H9 (cell line): ENCODE measurements at regions not wholly inside any gene's neighbourhood (a gene's known extent, or its start where the extent isn't known, plus 50 kb on each side); places are given as distances from the start of the nearest gene placed in this dataset.

Source experiments
- DNase-seq: peaks from one replicate; pipeline ENCODE4 v3.0.0-alpha.2; 2017
- H2AFZ ChIP-seq: one replicate; pipeline ENCODE4 v1.6.1; 2013; ENCODE audit warnings: mild to moderate bottlenecking, low read length, control low read depth, moderate library complexity
- H2AK5ac ChIP-seq: 2 replicates; pipeline ENCODE4 v1.6.1; 2013; ENCODE audit warnings: low read length, control low read depth, mixed read lengths; ENCODE audit not compliant: insufficient read length
- H2BK120ac ChIP-seq: one replicate; pipeline ENCODE4 v1.6.1; 2013; ENCODE audit warnings: low read depth, mild to moderate bottlenecking, low read length, control low read depth, inconsistent platforms; ENCODE audit not compliant: poor library complexity, severe bottlenecking
- H2BK12ac ChIP-seq: 2 replicates; pipeline ENCODE4 v1.6.1; 2013; ENCODE audit warnings: low read length, control low read depth, mixed read lengths, low read depth; ENCODE audit not compliant: insufficient read length
- H2BK15ac ChIP-seq: 2 replicates; pipeline ENCODE4 v1.6.1; 2013; ENCODE audit warnings: low read depth, low read length, control low read depth
- H2BK20ac ChIP-seq: one replicate; pipeline ENCODE4 v1.6.1; 2013; ENCODE audit warnings: low read depth, mild to moderate bottlenecking, low read length, control low read depth, inconsistent platforms; ENCODE audit not compliant: poor library complexity, severe bottlenecking
- H2BK5ac ChIP-seq: 2 replicates; pipeline ENCODE4 v1.6.1; 2013; ENCODE audit warnings: low read length, control low read depth, mixed read lengths; ENCODE audit not compliant: insufficient read length
- H3K14ac ChIP-seq: 2 replicates; pipeline ENCODE4 v1.6.1; 2013; ENCODE audit warnings: low read length, control low read depth; ENCODE audit not compliant: insufficient read depth
- H3K18ac ChIP-seq: 2 replicates; pipeline ENCODE4 v1.6.1; 2013; ENCODE audit warnings: low read depth, mild to moderate bottlenecking, mixed read lengths, low read length, control low read depth; ENCODE audit not compliant: insufficient read length
- H3K23ac ChIP-seq: 2 replicates; pipeline ENCODE4 v1.6.1; 2013; ENCODE audit warnings: low read length, control low read depth, mixed read lengths, low read depth; ENCODE audit not compliant: insufficient read length
- H3K23me2 ChIP-seq: 2 replicates; pipeline ENCODE4 v1.6.1; 2013; ENCODE audit warnings: low read depth, mild to moderate bottlenecking, mixed read lengths, low read length, control low read depth; ENCODE audit not compliant: insufficient read length, poor library complexity, severe bottlenecking
- H3K27ac ChIP-seq: 2 replicates; pipeline ENCODE4 v1.5.1; 2013; ENCODE audit warnings: low read length, control low read depth, mixed read lengths, low read depth; ENCODE audit not compliant: insufficient read length
- H3K27me3 ChIP-seq: 2 replicates; pipeline ENCODE4 v1.6.1; 2013; ENCODE audit warnings: low read length, control low read depth, inconsistent platforms; ENCODE audit not compliant: insufficient read depth
- H3K4ac ChIP-seq: 2 replicates; pipeline ENCODE4 v1.6.1; 2013; ENCODE audit warnings: low read depth, mild to moderate bottlenecking, control low read depth, inconsistent platforms, low read length, moderate library complexity
- H3K4me1 ChIP-seq: 2 replicates; pipeline ENCODE4 v1.6.1; 2013; ENCODE audit warnings: low read length, control low read depth, inconsistent platforms; ENCODE audit not compliant: insufficient read depth
- H3K4me2 ChIP-seq: 2 replicates; pipeline ENCODE4 v1.6.1; 2013; ENCODE audit warnings: low read length, control low read depth, mixed read lengths; ENCODE audit not compliant: insufficient read length, insufficient read depth
- H3K56ac ChIP-seq: 2 replicates; pipeline ENCODE4 v1.6.1; 2013; ENCODE audit warnings: low read depth, mild to moderate bottlenecking, mixed read lengths, low read length, control low read depth; ENCODE audit not compliant: insufficient read length
- H3K79me1 ChIP-seq: 2 replicates; pipeline ENCODE4 v1.6.1; 2013; ENCODE audit warnings: low read depth, mild to moderate bottlenecking, moderate library complexity, low read length, control low read depth, inconsistent platforms; ENCODE audit not compliant: insufficient read depth, poor library complexity, severe bottlenecking
- H3K79me2 ChIP-seq: 2 replicates; pipeline ENCODE4 v1.6.1; 2013; ENCODE audit warnings: low read length, control low read depth, inconsistent platforms; ENCODE audit not compliant: insufficient read depth
- H3K9ac ChIP-seq: 2 replicates; pipeline ENCODE4 v1.6.1; 2013; ENCODE audit warnings: low read length, control low read depth, mixed read lengths; ENCODE audit not compliant: insufficient read length; ENCODE audit errors: extremely low read depth
- H3K9me3 ChIP-seq: one replicate; pipeline ENCODE4 v1.6.1; 2013; ENCODE audit warnings: low read depth, low read length, inconsistent platforms; ENCODE audit not compliant: control insufficient read depth
- H3T11ph ChIP-seq: one replicate; pipeline ENCODE4 v1.6.1; 2013; ENCODE audit warnings: mild to moderate bottlenecking, low read length, control low read depth, inconsistent platforms
- H4K20me1 ChIP-seq: one replicate; pipeline ENCODE4 v1.6.1; 2013; ENCODE audit not compliant: control insufficient read depth, insufficient read length, insufficient read depth
- H4K5ac ChIP-seq: 2 replicates; pipeline ENCODE4 v1.6.1; 2013; ENCODE audit warnings: low read depth, mild to moderate bottlenecking, mixed read lengths, low read length, control low read depth; ENCODE audit not compliant: insufficient read length
- H4K8ac ChIP-seq: replicated peaks from 2 replicates; pipeline ENCODE4 v1.6.1; 2013; ENCODE audit warnings: low read length, control low read depth, mixed read lengths, low read depth; ENCODE audit not compliant: insufficient read length
- H4K91ac ChIP-seq: 2 replicates; pipeline ENCODE4 v1.6.1; 2013; ENCODE audit warnings: low read depth, mild to moderate bottlenecking, moderate library complexity, mixed read lengths, low read length, control low read depth; ENCODE audit not compliant: insufficient read length
- H3K27ac Mint-ChIP-seq, 3 experiments: 2 replicates in 2 of 3; 3 replicates in 1 of 3; pipeline ENCODE4 v1.8.0; 2020 to 2021; ENCODE audit warnings: mixed read lengths in 3 of 3, mild to moderate bottlenecking in 1 of 3, moderate library complexity in 1 of 3
- H3K27me3 Mint-ChIP-seq: 2 replicates; pipeline ENCODE4 v1.8.0; 2021; ENCODE audit warnings: low read depth, mild to moderate bottlenecking, moderate library complexity, mixed read lengths
- H3K36me3 Mint-ChIP-seq, 3 experiments: 2 replicates in 2 of 3; 3 replicates in 1 of 3; pipeline ENCODE4 v1.8.0; 2020 to 2021; ENCODE audit warnings: low read depth in 3 of 3, mixed read lengths in 3 of 3; ENCODE audit not compliant: insufficient read depth in 1 of 3
- H3K4me1 Mint-ChIP-seq, 2 experiments: 2 replicates each; pipeline ENCODE4 v1.8.0; 2020; ENCODE audit warnings: mixed read lengths in 2 of 2
- H3K4me3 Mint-ChIP-seq, 2 experiments: 2 replicates in 1 of 2; 3 replicates in 1 of 2; pipeline ENCODE4 v1.8.0; 2020 to 2021; ENCODE audit warnings: mild to moderate bottlenecking in 2 of 2, mixed read lengths in 2 of 2, moderate library complexity in 1 of 2
- H3K9me3 Mint-ChIP-seq, 2 experiments: 2 replicates in 1 of 2; 3 replicates in 1 of 2; pipeline ENCODE4 v1.8.0; 2020; ENCODE audit warnings: mild to moderate bottlenecking in 2 of 2, mixed read lengths in 2 of 2, moderate library complexity in 1 of 2
- WGBS: extraction: QIAGEN DNeasy Blood & Tissue Kit; methylation state at CpG from one replicate; pipeline ENCODE4 v1.1.7; 2013; ENCODE audit warnings: missing lambda C conversion rate, low lambda C conversion rate, mixed read lengths; ENCODE audit not compliant: insufficient read length; ENCODE audit errors: extremely low coverage; 5-methylcytosine and 5-hydroxymethylcytosine counted together
- TF ChIP-seq, protein P1 (sequence below): fragments of 200-600 bp; sonication (generic); conservative IDR thresholded peaks from 3 replicates; pipeline ENCODE4 v1.8.0; 2021; ENCODE audit warnings: antibody characterized with exemption, mild to moderate bottlenecking

DNA sequence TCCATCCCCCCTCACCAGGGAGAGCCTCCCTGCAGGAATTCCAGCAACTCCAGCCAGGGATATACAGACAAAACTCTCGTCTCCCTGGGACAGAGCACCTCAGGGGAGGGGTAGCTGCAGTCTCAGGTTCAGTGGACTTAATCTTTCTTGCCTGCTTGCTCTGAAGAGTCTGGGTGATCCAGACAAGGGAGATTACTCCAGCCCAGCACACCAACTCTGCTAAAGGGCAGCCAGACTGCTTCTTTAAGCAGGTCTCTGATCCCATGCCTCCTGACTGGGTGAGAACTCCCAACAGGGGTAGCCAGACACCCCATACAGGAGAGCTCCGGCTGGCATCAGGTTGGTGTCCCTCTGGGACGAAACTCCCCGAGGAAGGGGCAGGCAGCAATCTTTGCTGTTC is 888.7 kb downstream of the RAB28 start:
- DNase-seq, result no peak
- H4K8ac ChIP-seq, result no peak overlapping the region
- H3K4me1 ChIP-seq, result no peaks in the 10 kb centered on the region
- no peaks in the 10 kb centered on the region for H3K9me3 ChIP-seq
- TF ChIP-seq, protein P1, sequence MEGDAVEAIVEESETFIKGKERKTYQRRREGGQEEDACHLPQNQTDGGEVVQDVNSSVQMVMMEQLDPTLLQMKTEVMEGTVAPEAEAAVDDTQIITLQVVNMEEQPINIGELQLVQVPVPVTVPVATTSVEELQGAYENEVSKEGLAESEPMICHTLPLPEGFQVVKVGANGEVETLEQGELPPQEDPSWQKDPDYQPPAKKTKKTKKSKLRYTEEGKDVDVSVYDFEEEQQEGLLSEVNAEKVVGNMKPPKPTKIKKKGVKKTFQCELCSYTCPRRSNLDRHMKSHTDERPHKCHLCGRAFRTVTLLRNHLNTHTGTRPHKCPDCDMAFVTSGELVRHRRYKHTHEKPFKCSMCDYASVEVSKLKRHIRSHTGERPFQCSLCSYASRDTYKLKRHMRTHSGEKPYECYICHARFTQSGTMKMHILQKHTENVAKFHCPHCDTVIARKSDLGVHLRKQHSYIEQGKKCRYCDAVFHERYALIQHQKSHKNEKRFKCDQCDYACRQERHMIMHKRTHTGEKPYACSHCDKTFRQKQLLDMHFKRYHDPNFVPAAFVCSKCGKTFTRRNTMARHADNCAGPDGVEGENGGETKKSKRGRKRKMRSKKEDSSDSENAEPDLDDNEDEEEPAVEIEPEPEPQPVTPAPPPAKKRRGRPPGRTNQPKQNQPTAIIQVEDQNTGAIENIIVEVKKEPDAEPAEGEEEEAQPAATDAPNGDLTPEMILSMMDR, result no peak
- peaks cover 10% of the 10 kb centered on the region in 2 experiments; a peak in 4 of 5 replicates for H3K9me3 Mint-ChIP-seq
- H4K5ac ChIP-seq, result no peak overlapping the region
- no peaks in the 10 kb centered on the region for H3K23me2 ChIP-seq
- H3K27ac Mint-ChIP-seq, result no peak overlapping the region
- H2BK120ac ChIP-seq, result no peak overlapping the region
- H3K36me3 Mint-ChIP-seq, result peaks cover 2 to 13% (median 8%) of the 10 kb centered on the region in 3 experiments; a peak in 3 of 7 replicates
- H3K56ac ChIP-seq, result no peak overlapping the region
- no peak overlapping the region for H3T11ph ChIP-seq
- no peak overlapping the region for H3K4me3 Mint-ChIP-seq
- no peak overlapping the region for H2BK5ac ChIP-seq
- H3K4ac ChIP-seq, result no peak overlapping the region
- H3K14ac ChIP-seq, result no peak overlapping the region
- H3K4me1 Mint-ChIP-seq, result peaks cover 8 to 12% of the 10 kb centered on the region in 2 experiments
- no peak overlapping the region for H3K9ac ChIP-seq
- H2AFZ ChIP-seq, result no peak overlapping the region
- no CpG with 5 or more reads among the region's 4 CpGs for WGBS
- no peak overlapping the region for H2BK15ac ChIP-seq
- H2BK12ac ChIP-seq, result no peak overlapping the region
- no peaks in the 10 kb centered on the region for H3K79me1 ChIP-seq
- H4K20me1 ChIP-seq, result no peaks in the 10 kb centered on the region
- H3K27me3 ChIP-seq, result no peaks in the 10 kb centered on the region
- no peak overlapping the region for H4K91ac ChIP-seq
- no peak overlapping the region for H3K18ac ChIP-seq
- H3K79me2 ChIP-seq, result no peaks in the 10 kb centered on the region
- no peak overlapping the region for H2BK20ac ChIP-seq
- no peaks in the 10 kb centered on the region for H3K27me3 Mint-ChIP-seq
- H3K27ac ChIP-seq, result no peak overlapping the region
- no peak overlapping the region for H3K4me2 ChIP-seq
- H3K23ac ChIP-seq, result no peak overlapping the region
- H2AK5ac ChIP-seq, result no peak overlapping the region
